K562 (cell line): ENCODE measurements at regions not wholly inside any gene's neighbourhood (a gene's known extent, or its start where the extent isn't known, plus 50 kb on each side); places are given as distances from the start of the nearest gene placed in this dataset.

Source experiments
- ATAC-seq: fragments of 200-7000 bp; cut with Tn5 transposase; 3 replicates; pipeline ENCODE4 v1.9.1; 2020; ENCODE audit warnings: moderate library complexity
- BruUV-seq: library from RNA; stranded (reverse); fragments of 400-500 nt; replicated peaks from 2 replicates; lab custom pipeline; 2021; lab: Mats Ljungman, UMichigan
- CTCF ChIA-PET: fragments of 300-600 bp; formaldehyde crosslinking; extraction: SDS; loops from one replicate; lab custom pipeline; 2021; ENCODE audit warnings: low intra/inter-chr PET ratio; lab: Yijun Ruan, JAX
- POLR2A ChIA-PET: fragments of 300-600, 350-650 bp; sonication (Branson Sonifier 250); formaldehyde crosslinking; extraction: SDS; loops from one replicate; lab custom pipeline; 2021; ENCODE audit warnings: antibody characterized with exemption, inconsistent platforms; lab: Yijun Ruan, JAX
- DNase-seq, 4 experiments: peaks; one replicate each; pipeline versions ENCODE4 v3.0.0 to v3.0.0-alpha.2; 2011 to 2018; ENCODE audit warnings: low spot score in 3 of 4, mixed read lengths in 3 of 4; ENCODE audit errors: extremely low read depth in 1 of 4
- FAIRE-seq: peaks from 2 replicates; lab custom pipeline; 2011; peaks lifted over from hg19 to GRCh38; lab: Jason Lieb, UNC
- H2AFZ ChIP-seq: 2 replicates; pipeline ENCODE4 v1.6.0; 2011; ENCODE audit warnings: low read depth, low read length, control low read depth, inconsistent platforms
- H3K27ac ChIP-seq: fragments of 200-600 bp; 3 replicates; pipeline ENCODE4 v1.8.0; 2011; ENCODE audit warnings: low read depth, mild to moderate bottlenecking, control low read depth, inconsistent platforms, low read length, moderate library complexity, mixed read lengths; ENCODE audit errors: extremely low read depth
- H3K27me3 ChIP-seq, 2 experiments: fragments of 300-600 bp in 1 of 2; 2 replicates in 1 of 2; 3 replicates in 1 of 2; pipeline versions ENCODE4 v1.6.0 to v1.8.0; 2011; ENCODE audit warnings: inconsistent platforms in 2 of 2, low read length in 2 of 2, mild to moderate bottlenecking in 1 of 2, mixed read lengths in 1 of 2, moderate library complexity in 1 of 2; ENCODE audit not compliant: control insufficient read depth in 2 of 2, insufficient read depth in 2 of 2
- H3K36me3 ChIP-seq: fragments of 300-600 bp; 3 replicates; pipeline ENCODE4 v1.8.0; 2011; ENCODE audit warnings: mild to moderate bottlenecking, low read length, inconsistent platforms; ENCODE audit not compliant: control insufficient read depth, insufficient read depth
- H3K4me1 ChIP-seq, 2 experiments: fragments of 200-600 bp in 1 of 2; replicated peaks in 1 of 2; 2 replicates in 1 of 2; 3 replicates in 1 of 2; pipeline versions ENCODE4 v1.5.1 to v1.8.0; 2011; ENCODE audit warnings: inconsistent platforms in 2 of 2, low read length in 2 of 2, mild to moderate bottlenecking in 1 of 2, mixed read lengths in 1 of 2, moderate library complexity in 1 of 2; ENCODE audit not compliant: control insufficient read depth in 2 of 2, insufficient read depth in 2 of 2
- H3K4me2 ChIP-seq: 2 replicates; pipeline ENCODE4 v1.6.1; 2011; ENCODE audit warnings: low read length, control low read depth, inconsistent platforms, mixed read lengths; ENCODE audit not compliant: insufficient read depth
- H3K4me3 ChIP-seq: fragments of 200-600 bp; sonication (generic), shearing (Covaris generic); 2 replicates; pipeline ENCODE4 v1.5.1; 2016; ENCODE audit warnings: control low read depth, inconsistent platforms
- H3K79me2 ChIP-seq: fragments of 200-600 bp; 3 replicates; pipeline ENCODE4 v1.8.0; 2011; ENCODE audit warnings: low read length, inconsistent platforms; ENCODE audit not compliant: control insufficient read depth, insufficient read depth
- H3K9ac ChIP-seq, 2 experiments: 2 replicates each; pipeline versions ENCODE4 v1.6.0 to v1.6.1; 2011; ENCODE audit warnings: low read depth in 2 of 2, low read length in 2 of 2, control low read depth in 1 of 2, inconsistent platforms in 1 of 2, mild to moderate bottlenecking in 1 of 2, mixed read lengths in 1 of 2; ENCODE audit not compliant: insufficient read depth in 1 of 2
- H3K9me1 ChIP-seq: one replicate; pipeline ENCODE4 v1.6.0; 2011; ENCODE audit warnings: inconsistent platforms, mild to moderate bottlenecking, low read length, moderate library complexity; ENCODE audit not compliant: control insufficient read depth, insufficient read depth
- H3K9me3 ChIP-seq: replicated peaks from 2 replicates; pipeline ENCODE4 v1.5.1; 2011; ENCODE audit warnings: low read depth, low read length, inconsistent platforms; ENCODE audit not compliant: control insufficient read depth, insufficient read depth
- H4K20me1 ChIP-seq: replicated peaks from 2 replicates; pipeline ENCODE4 v1.6.1; 2011; ENCODE audit warnings: low read length, inconsistent platforms, mixed read lengths; ENCODE audit not compliant: control insufficient read depth, insufficient read depth
- CCAR2 ChIP-seq: fragments of 200-400 bp; formaldehyde crosslinking; IDR thresholded peaks from 2 replicates; pipeline ENCODE4 v1.6.1; 2017; ENCODE audit warnings: mild to moderate bottlenecking, low read depth, low read length
- POLR2A ChIP-seq: fragments of 450-650 bp; conservative IDR thresholded peaks from 2 replicates; pipeline ENCODE4 v1.6.1; 2016
- TBL1XR1 ChIP-seq, 2 experiments: IDR thresholded peaks; 2 replicates each; pipeline ENCODE4 v1.6.1; 2012; ENCODE audit warnings: improper control_type of control experiment in 2 of 2, low read length in 2 of 2, mild to moderate bottlenecking in 1 of 2
- ZNF583 ChIP-seq: fragments of 250-450 bp; sonication (Bioruptor Pico); IDR thresholded peaks from 2 replicates; pipeline ENCODE4 v1.4.0; 2020
- WGBS: fragments of 100-300 bp; shearing (Covaris generic); methylation state at CpG from one replicate; pipeline ENCODE4 v1.1.6; 2016; ENCODE audit warnings: low coverage, mixed read lengths; ENCODE audit not compliant: insufficient coverage; ENCODE audit errors: missing lambda C conversion rate; 5-methylcytosine and 5-hydroxymethylcytosine counted together
- in situ Hi-C: fragments of 300-500 bp; cut with MboI; formaldehyde crosslinking; loops from 4 replicates; pipeline ENCODE4 v1.15.0; 2018; ENCODE audit warnings: inconsistent platforms, mixed read lengths
- intact Hi-C: fragments of 100-400 bp; cut with micrococcal nuclease; formaldehyde crosslinking; loops from 2 replicates; pipeline ENCODE4 v1.14.2; 2022
- TF ChIP-seq, protein P1 (sequence below): fragments of 250-450 bp; sonication (Bioruptor Pico); IDR thresholded peaks from 2 replicates; pipeline ENCODE4 v1.8.0; 2022; ENCODE audit warnings: moderate library complexity, mild to moderate bottlenecking, inconsistent platforms
- TF ChIP-seq, protein P2 (sequence below): sonication (generic); formaldehyde crosslinking; IDR thresholded peaks from 2 replicates; pipeline ENCODE4 v1.8.1; 2022; ENCODE audit warnings: missing genetic modification reagents

DNA sequence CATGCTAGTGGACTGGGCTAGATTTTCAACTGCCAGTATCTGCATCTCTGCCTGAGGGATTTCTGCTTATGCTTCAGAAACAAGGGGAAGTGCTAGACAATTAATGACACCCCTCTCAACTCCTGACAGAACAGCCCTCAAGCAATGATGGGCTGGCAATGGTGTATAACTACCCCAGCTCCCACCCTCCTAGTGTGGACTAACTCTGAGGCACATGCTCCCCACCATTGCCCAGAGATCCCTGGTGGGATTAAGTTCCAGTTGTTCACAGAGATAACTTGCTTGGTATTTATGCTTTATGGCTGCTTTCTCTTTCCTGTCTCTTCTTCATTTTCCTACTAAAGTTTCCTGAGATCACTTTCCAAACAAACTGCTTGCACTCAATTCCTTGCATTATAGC lies 113.5 kb downstream of the RPS24 start:
- Histone ChIP-seq H3K36me3 (no peaks in the 10 kb centered on the region), H3K27ac (no peak overlapping the region), H3K4me1 (no peaks in the 10 kb centered on the region), H4K20me1 (no peaks in the 10 kb centered on the region), H3K9ac (no peak overlapping the region), H3K4me3 (no peak overlapping the region), H3K9me1 (no peaks in the 10 kb centered on the region), H3K9me3 (no peaks in the 10 kb centered on the region), H3K27me3 (no peaks in the 10 kb centered on the region), H3K79me2 (no peaks in the 10 kb centered on the region), H2AFZ (no peak overlapping the region), H3K4me2 (no peak overlapping the region)
- intact Hi-C loops, result loop anchor here (10.0 kb wide), 1 partner anchor 58 kb away; no protein-coding TSS in a partner anchor
- FAIRE-seq (no peak), DNase-seq (no peak), ATAC-seq (no peak)
- CTCF ChIA-PET, result no interaction called here
- no TSS peak for BruUV-seq
- in situ Hi-C loops, result no loop called here
- TF ChIP-seq, protein P1, sequence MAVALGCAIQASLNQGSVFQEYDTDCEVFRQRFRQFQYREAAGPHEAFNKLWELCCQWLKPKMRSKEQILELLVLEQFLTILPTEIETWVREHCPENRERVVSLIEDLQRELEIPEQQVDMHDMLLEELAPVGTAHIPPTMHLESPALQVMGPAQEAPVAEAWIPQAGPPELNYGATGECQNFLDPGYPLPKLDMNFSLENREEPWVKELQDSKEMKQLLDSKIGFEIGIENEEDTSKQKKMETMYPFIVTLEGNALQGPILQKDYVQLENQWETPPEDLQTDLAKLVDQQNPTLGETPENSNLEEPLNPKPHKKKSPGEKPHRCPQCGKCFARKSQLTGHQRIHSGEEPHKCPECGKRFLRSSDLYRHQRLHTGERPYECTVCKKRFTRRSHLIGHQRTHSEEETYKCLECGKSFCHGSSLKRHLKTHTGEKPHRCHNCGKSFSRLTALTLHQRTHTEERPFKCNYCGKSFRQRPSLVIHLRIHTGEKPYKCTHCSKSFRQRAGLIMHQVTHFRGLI (CRISPR knock-in tag), result no peak
- TF ChIP-seq CCAR2 (no peak), ZNF583 (CRISPR knock-in tag) (no peak)
- POLR2A ChIA-PET, result no interaction called here

DNA sequence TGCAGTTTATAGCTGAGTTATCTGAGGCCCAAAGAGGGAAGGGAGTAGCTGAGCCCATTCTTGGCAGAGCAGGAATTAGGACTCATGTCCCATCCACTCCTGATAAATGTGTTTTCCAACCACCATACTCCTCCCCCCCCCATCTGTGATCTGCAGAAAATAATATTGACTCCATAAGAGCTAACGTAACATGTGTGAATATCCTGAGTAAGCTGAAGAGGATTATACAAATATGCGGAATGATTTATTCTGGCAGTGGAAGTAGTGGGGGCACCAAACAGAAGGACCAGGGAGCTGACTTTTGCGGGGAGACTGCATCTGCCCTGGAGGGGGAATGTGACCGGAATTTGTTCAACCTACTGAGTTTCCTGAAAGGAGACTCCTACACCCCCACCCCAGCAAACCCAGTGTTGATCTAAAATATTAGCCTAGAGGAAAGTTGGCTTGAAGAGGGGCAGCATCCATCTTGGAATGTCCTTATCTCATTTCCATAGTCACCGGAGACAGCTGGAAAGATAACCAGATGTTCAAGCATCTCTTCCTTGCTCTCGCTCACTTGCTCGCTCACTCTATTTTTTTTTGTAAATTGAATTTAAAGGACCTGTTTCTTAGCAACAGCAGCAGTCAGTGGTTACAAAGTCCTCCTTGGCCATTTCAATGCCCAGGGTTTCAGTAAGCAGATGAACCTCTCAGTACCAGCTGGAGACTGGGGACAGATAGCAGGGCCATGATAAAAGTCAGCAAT lies 114.7 kb downstream of the RPS24 start:
- H3K4me2 ChIP-seq, result no peak overlapping the region
- in situ Hi-C loops, result no loop called here
- FAIRE-seq (no peak), ATAC-seq (no peak), DNase-seq (no peak)
- H3K4me3 ChIP-seq, result no peak overlapping the region
- H4K20me1 ChIP-seq, result no peaks in the 10 kb centered on the region
- H3K27me3 ChIP-seq, result no peaks in the 10 kb centered on the region
- no peaks in the 10 kb centered on the region for H3K79me2 ChIP-seq
- BruUV-seq, result no TSS peak
- no peak overlapping the region for H3K9ac ChIP-seq
- no peaks in the 10 kb centered on the region for H3K36me3 ChIP-seq
- ChIA-PET POLR2A (interaction anchor here (0.7 to 1.0 kb wide), 4 partner anchors 9 to 140 kb away, joined by 3 read pairs; no protein-coding TSS in a partner anchor), CTCF (no interaction called here)
- H2AFZ ChIP-seq, result no peak overlapping the region
- no peaks in the 10 kb centered on the region for H3K4me1 ChIP-seq
- intact Hi-C loops, result loop anchor here (10.0 kb wide), 1 partner anchor 56 kb away; no protein-coding TSS in a partner anchor
- WGBS, result 3% methylated on average over 7 of the region's 7 CpGs
- no peaks in the 10 kb centered on the region for H3K9me1 ChIP-seq
- H3K9me3 ChIP-seq, result no peaks in the 10 kb centered on the region
- TF ChIP-seq POLR2A (no peak), TBL1XR1 (IDR thresholded peaks at IDR 0.05; ENCODE audit: low read length in 2 of 2) (no peak)
- TF ChIP-seq, protein P2, sequence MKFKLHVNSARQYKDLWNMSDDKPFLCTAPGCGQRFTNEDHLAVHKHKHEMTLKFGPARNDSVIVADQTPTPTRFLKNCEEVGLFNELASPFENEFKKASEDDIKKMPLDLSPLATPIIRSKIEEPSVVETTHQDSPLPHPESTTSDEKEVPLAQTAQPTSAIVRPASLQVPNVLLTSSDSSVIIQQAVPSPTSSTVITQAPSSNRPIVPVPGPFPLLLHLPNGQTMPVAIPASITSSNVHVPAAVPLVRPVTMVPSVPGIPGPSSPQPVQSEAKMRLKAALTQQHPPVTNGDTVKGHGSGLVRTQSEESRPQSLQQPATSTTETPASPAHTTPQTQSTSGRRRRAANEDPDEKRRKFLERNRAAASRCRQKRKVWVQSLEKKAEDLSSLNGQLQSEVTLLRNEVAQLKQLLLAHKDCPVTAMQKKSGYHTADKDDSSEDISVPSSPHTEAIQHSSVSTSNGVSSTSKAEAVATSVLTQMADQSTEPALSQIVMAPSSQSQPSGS (CRISPR knock-in tag), result no peak
- H3K27ac ChIP-seq, result no peak overlapping the region
